SK-N-SH treated with all-trans-retinoic acid at 6 μM for 48 hours (cell line): ENCODE measurements at regions not wholly inside any gene's neighbourhood (a gene's known extent, or its start where the extent isn't known, plus 50 kb on each side); places are given as distances from the start of the nearest gene placed in this dataset.

Experiments used
- ZNF565 ChIP-seq: fragments of 450-650 bp; formaldehyde crosslinking; conservative IDR thresholded peaks from 2 replicates; pipeline ENCODE4 v1.5.0; 2020; ENCODE audit warnings: low read depth, mild to moderate bottlenecking, moderate library complexity
- TF ChIP-seq, protein P1 (sequence below): fragments of 250-450 bp; sonication (Bioruptor Pico); IDR thresholded peaks from 2 replicates; pipeline ENCODE4 v1.5.1; 2020; ENCODE audit warnings: low read depth, mild to moderate bottlenecking, moderate library complexity

GRCh38 chr3:107945417-107946094, 145.3 kb downstream of the CD47 start:
- no peak for TF ChIP-seq ZNF565
- TF ChIP-seq, protein P1, sequence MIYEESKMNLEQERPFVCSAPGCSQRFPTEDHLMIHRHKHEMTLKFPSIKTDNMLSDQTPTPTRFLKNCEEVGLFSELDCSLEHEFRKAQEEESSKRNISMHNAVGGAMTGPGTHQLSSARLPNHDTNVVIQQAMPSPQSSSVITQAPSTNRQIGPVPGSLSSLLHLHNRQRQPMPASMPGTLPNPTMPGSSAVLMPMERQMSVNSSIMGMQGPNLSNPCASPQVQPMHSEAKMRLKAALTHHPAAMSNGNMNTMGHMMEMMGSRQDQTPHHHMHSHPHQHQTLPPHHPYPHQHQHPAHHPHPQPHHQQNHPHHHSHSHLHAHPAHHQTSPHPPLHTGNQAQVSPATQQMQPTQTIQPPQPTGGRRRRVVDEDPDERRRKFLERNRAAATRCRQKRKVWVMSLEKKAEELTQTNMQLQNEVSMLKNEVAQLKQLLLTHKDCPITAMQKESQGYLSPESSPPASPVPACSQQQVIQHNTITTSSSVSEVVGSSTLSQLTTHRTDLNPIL (CRISPR knock-in tag) = no peak
